Spleen (tissue), 7 donors: ENCODE measurements at regions not wholly inside any gene's neighbourhood (a gene's known extent, or its start where the extent isn't known, plus 50 kb on each side); places are given as distances from the start of the nearest gene placed in this dataset.

Experiments
- CTCF ChIP-seq, 11 experiments: fragments of 200-600 bp in 7 of 11; fragments of 450-650 bp in 4 of 11; sonication (generic) in 4 of 11; IDR thresholded peaks in 8 of 11; conservative IDR thresholded peaks in 3 of 11; 1 replicate in 7 of 11; 2 replicates in 4 of 11; pipeline versions ENCODE4 v1.4.0 to v1.8.0; 2016 to 2021; ENCODE audit warnings: antibody characterized with exemption in 11 of 11, inconsistent platforms in 4 of 11, mild to moderate bottlenecking in 1 of 11
- POLR2AphosphoS5 ChIP-seq, 3 donors: sonication (generic); formaldehyde crosslinking; IDR thresholded peaks; one replicate each; pipeline ENCODE4 v1.5.1; 2017; ENCODE audit warnings: antibody characterized with exemption in 3 of 3
- donor health status: DM: no; HTN: no; CAD: no; lungs with moderate emphysema.
- donor health status: DM: no; HTN: no; CAD: no.
- donor health status: DM: no; HTN: no; CAD: no.

- no peak for TF ChIP-seq CTCF (IDR thresholded peaks at IDR 0.05 in 8 of 11, conservative IDR thresholded peaks at IDR 0.05 in 3 of 11)
- no peak for TF ChIP-seq POLR2AphosphoS5 (IDR thresholded peaks at IDR 0.05)
Measured at GRCh38 chr5:79890119-79890929, 100.7 kb downstream of the MTX3 start.
